Erythroblast (primary cell): ENCODE measurements at regions not wholly inside any gene's neighbourhood (a gene's known extent, or its start where the extent isn't known, plus 50 kb on each side); places are given as distances from the start of the nearest gene placed in this dataset.

Experiments
- GATA1 ChIP-seq: IDR thresholded peaks from 2 replicates; pipeline ENCODE4 v1.6.1; 2011; ENCODE audit warnings: low read depth, mild to moderate bottlenecking, control low read depth, low read length, moderate library complexity
- POLR2A ChIP-seq: IDR thresholded peaks from 2 replicates; pipeline ENCODE4 v1.6.1; 2011; ENCODE audit warnings: mild to moderate bottlenecking, low read length

- TF ChIP-seq POLR2A: no peak
- no peak for TF ChIP-seq GATA1
Measured at GRCh38 chr4:43567644-43568043, 675.1 kb downstream of the GRXCR1 start.
